ENCODE measurements at regions not wholly inside any gene's neighbourhood (a gene's known extent, or its start where the extent isn't known, plus 50 kb on each side); places are given as distances from the start of the nearest gene placed in this dataset.

DNA sequence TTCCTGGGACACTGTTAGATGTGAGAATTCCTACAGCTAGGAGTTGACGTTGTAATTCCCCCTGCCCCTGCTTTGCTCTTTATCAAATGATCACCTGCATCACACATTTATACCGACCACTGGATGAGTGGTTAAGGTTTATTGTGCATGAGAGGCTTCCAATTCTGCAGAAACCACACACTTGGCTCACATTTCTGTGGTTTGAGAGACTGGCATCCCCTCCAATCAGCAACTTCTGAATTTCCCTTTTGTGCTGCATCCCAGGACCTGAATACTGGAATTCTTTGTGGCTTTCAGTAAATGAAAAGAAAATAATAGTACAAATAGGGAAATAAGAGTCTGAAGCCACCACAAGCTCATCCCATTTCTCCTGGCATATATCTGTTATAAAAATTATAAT is 628.7 kb upstream of the PIK3C3 start:
- TF ChIP-seq, protein P1, sequence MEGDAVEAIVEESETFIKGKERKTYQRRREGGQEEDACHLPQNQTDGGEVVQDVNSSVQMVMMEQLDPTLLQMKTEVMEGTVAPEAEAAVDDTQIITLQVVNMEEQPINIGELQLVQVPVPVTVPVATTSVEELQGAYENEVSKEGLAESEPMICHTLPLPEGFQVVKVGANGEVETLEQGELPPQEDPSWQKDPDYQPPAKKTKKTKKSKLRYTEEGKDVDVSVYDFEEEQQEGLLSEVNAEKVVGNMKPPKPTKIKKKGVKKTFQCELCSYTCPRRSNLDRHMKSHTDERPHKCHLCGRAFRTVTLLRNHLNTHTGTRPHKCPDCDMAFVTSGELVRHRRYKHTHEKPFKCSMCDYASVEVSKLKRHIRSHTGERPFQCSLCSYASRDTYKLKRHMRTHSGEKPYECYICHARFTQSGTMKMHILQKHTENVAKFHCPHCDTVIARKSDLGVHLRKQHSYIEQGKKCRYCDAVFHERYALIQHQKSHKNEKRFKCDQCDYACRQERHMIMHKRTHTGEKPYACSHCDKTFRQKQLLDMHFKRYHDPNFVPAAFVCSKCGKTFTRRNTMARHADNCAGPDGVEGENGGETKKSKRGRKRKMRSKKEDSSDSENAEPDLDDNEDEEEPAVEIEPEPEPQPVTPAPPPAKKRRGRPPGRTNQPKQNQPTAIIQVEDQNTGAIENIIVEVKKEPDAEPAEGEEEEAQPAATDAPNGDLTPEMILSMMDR (IDR thresholded peaks at IDR 0.05), result no peak
- no peak for TF ChIP-seq POLR2A (IDR thresholded peaks at IDR 0.05)
